H9 (cell line): ENCODE measurements at regions not wholly inside any gene's neighbourhood (a gene's known extent, or its start where the extent isn't known, plus 50 kb on each side); places are given as distances from the start of the nearest gene placed in this dataset.

Source experiments
- DNase-seq: peaks from one replicate; pipeline ENCODE4 v3.0.0-alpha.2; 2017
- H2AFZ ChIP-seq: one replicate; pipeline ENCODE4 v1.6.1; 2013; ENCODE audit warnings: mild to moderate bottlenecking, low read length, control low read depth, moderate library complexity
- H2AK5ac ChIP-seq: 2 replicates; pipeline ENCODE4 v1.6.1; 2013; ENCODE audit warnings: low read length, control low read depth, mixed read lengths; ENCODE audit not compliant: insufficient read length
- H2BK120ac ChIP-seq: one replicate; pipeline ENCODE4 v1.6.1; 2013; ENCODE audit warnings: low read depth, mild to moderate bottlenecking, low read length, control low read depth, inconsistent platforms; ENCODE audit not compliant: poor library complexity, severe bottlenecking
- H2BK12ac ChIP-seq: 2 replicates; pipeline ENCODE4 v1.6.1; 2013; ENCODE audit warnings: low read length, control low read depth, mixed read lengths, low read depth; ENCODE audit not compliant: insufficient read length
- H2BK15ac ChIP-seq: 2 replicates; pipeline ENCODE4 v1.6.1; 2013; ENCODE audit warnings: low read depth, low read length, control low read depth
- H2BK20ac ChIP-seq: one replicate; pipeline ENCODE4 v1.6.1; 2013; ENCODE audit warnings: low read depth, mild to moderate bottlenecking, low read length, control low read depth, inconsistent platforms; ENCODE audit not compliant: poor library complexity, severe bottlenecking
- H2BK5ac ChIP-seq: 2 replicates; pipeline ENCODE4 v1.6.1; 2013; ENCODE audit warnings: low read length, control low read depth, mixed read lengths; ENCODE audit not compliant: insufficient read length
- H3K14ac ChIP-seq: 2 replicates; pipeline ENCODE4 v1.6.1; 2013; ENCODE audit warnings: low read length, control low read depth; ENCODE audit not compliant: insufficient read depth
- H3K18ac ChIP-seq: 2 replicates; pipeline ENCODE4 v1.6.1; 2013; ENCODE audit warnings: low read depth, mild to moderate bottlenecking, mixed read lengths, low read length, control low read depth; ENCODE audit not compliant: insufficient read length
- H3K23ac ChIP-seq: 2 replicates; pipeline ENCODE4 v1.6.1; 2013; ENCODE audit warnings: low read length, control low read depth, mixed read lengths, low read depth; ENCODE audit not compliant: insufficient read length
- H3K23me2 ChIP-seq: 2 replicates; pipeline ENCODE4 v1.6.1; 2013; ENCODE audit warnings: low read depth, mild to moderate bottlenecking, mixed read lengths, low read length, control low read depth; ENCODE audit not compliant: insufficient read length, poor library complexity, severe bottlenecking
- H3K27ac ChIP-seq: 2 replicates; pipeline ENCODE4 v1.5.1; 2013; ENCODE audit warnings: low read length, control low read depth, mixed read lengths, low read depth; ENCODE audit not compliant: insufficient read length
- H3K27me3 ChIP-seq: 2 replicates; pipeline ENCODE4 v1.6.1; 2013; ENCODE audit warnings: low read length, control low read depth, inconsistent platforms; ENCODE audit not compliant: insufficient read depth
- H3K4ac ChIP-seq: 2 replicates; pipeline ENCODE4 v1.6.1; 2013; ENCODE audit warnings: low read depth, mild to moderate bottlenecking, control low read depth, inconsistent platforms, low read length, moderate library complexity
- H3K4me1 ChIP-seq: 2 replicates; pipeline ENCODE4 v1.6.1; 2013; ENCODE audit warnings: low read length, control low read depth, inconsistent platforms; ENCODE audit not compliant: insufficient read depth
- H3K4me2 ChIP-seq: 2 replicates; pipeline ENCODE4 v1.6.1; 2013; ENCODE audit warnings: low read length, control low read depth, mixed read lengths; ENCODE audit not compliant: insufficient read length, insufficient read depth
- H3K56ac ChIP-seq: 2 replicates; pipeline ENCODE4 v1.6.1; 2013; ENCODE audit warnings: low read depth, mild to moderate bottlenecking, mixed read lengths, low read length, control low read depth; ENCODE audit not compliant: insufficient read length
- H3K79me1 ChIP-seq: 2 replicates; pipeline ENCODE4 v1.6.1; 2013; ENCODE audit warnings: low read depth, mild to moderate bottlenecking, moderate library complexity, low read length, control low read depth, inconsistent platforms; ENCODE audit not compliant: insufficient read depth, poor library complexity, severe bottlenecking
- H3K79me2 ChIP-seq: 2 replicates; pipeline ENCODE4 v1.6.1; 2013; ENCODE audit warnings: low read length, control low read depth, inconsistent platforms; ENCODE audit not compliant: insufficient read depth
- H3K9ac ChIP-seq: 2 replicates; pipeline ENCODE4 v1.6.1; 2013; ENCODE audit warnings: low read length, control low read depth, mixed read lengths; ENCODE audit not compliant: insufficient read length; ENCODE audit errors: extremely low read depth
- H3K9me3 ChIP-seq: one replicate; pipeline ENCODE4 v1.6.1; 2013; ENCODE audit warnings: low read depth, low read length, inconsistent platforms; ENCODE audit not compliant: control insufficient read depth
- H3T11ph ChIP-seq: one replicate; pipeline ENCODE4 v1.6.1; 2013; ENCODE audit warnings: mild to moderate bottlenecking, low read length, control low read depth, inconsistent platforms
- H4K20me1 ChIP-seq: one replicate; pipeline ENCODE4 v1.6.1; 2013; ENCODE audit not compliant: control insufficient read depth, insufficient read length, insufficient read depth
- H4K5ac ChIP-seq: 2 replicates; pipeline ENCODE4 v1.6.1; 2013; ENCODE audit warnings: low read depth, mild to moderate bottlenecking, mixed read lengths, low read length, control low read depth; ENCODE audit not compliant: insufficient read length
- H4K8ac ChIP-seq: replicated peaks from 2 replicates; pipeline ENCODE4 v1.6.1; 2013; ENCODE audit warnings: low read length, control low read depth, mixed read lengths, low read depth; ENCODE audit not compliant: insufficient read length
- H4K91ac ChIP-seq: 2 replicates; pipeline ENCODE4 v1.6.1; 2013; ENCODE audit warnings: low read depth, mild to moderate bottlenecking, moderate library complexity, mixed read lengths, low read length, control low read depth; ENCODE audit not compliant: insufficient read length
- H3K27ac Mint-ChIP-seq, 3 experiments: 2 replicates in 2 of 3; 3 replicates in 1 of 3; pipeline ENCODE4 v1.8.0; 2020 to 2021; ENCODE audit warnings: mixed read lengths in 3 of 3, mild to moderate bottlenecking in 1 of 3, moderate library complexity in 1 of 3
- H3K27me3 Mint-ChIP-seq: 2 replicates; pipeline ENCODE4 v1.8.0; 2021; ENCODE audit warnings: low read depth, mild to moderate bottlenecking, moderate library complexity, mixed read lengths
- H3K36me3 Mint-ChIP-seq, 3 experiments: 2 replicates in 2 of 3; 3 replicates in 1 of 3; pipeline ENCODE4 v1.8.0; 2020 to 2021; ENCODE audit warnings: low read depth in 3 of 3, mixed read lengths in 3 of 3; ENCODE audit not compliant: insufficient read depth in 1 of 3
- H3K4me1 Mint-ChIP-seq, 2 experiments: 2 replicates each; pipeline ENCODE4 v1.8.0; 2020; ENCODE audit warnings: mixed read lengths in 2 of 2
- H3K4me3 Mint-ChIP-seq, 2 experiments: 2 replicates in 1 of 2; 3 replicates in 1 of 2; pipeline ENCODE4 v1.8.0; 2020 to 2021; ENCODE audit warnings: mild to moderate bottlenecking in 2 of 2, mixed read lengths in 2 of 2, moderate library complexity in 1 of 2
- H3K9me3 Mint-ChIP-seq, 2 experiments: 2 replicates in 1 of 2; 3 replicates in 1 of 2; pipeline ENCODE4 v1.8.0; 2020; ENCODE audit warnings: mild to moderate bottlenecking in 2 of 2, mixed read lengths in 2 of 2, moderate library complexity in 1 of 2
- WGBS: extraction: QIAGEN DNeasy Blood & Tissue Kit; methylation state at CpG from one replicate; pipeline ENCODE4 v1.1.7; 2013; ENCODE audit warnings: missing lambda C conversion rate, low lambda C conversion rate, mixed read lengths; ENCODE audit not compliant: insufficient read length; ENCODE audit errors: extremely low coverage; 5-methylcytosine and 5-hydroxymethylcytosine counted together
- TF ChIP-seq, protein P1 (sequence below): fragments of 200-600 bp; sonication (generic); conservative IDR thresholded peaks from 3 replicates; pipeline ENCODE4 v1.8.0; 2021; ENCODE audit warnings: antibody characterized with exemption, mild to moderate bottlenecking

- H3K27ac ChIP-seq = no peak overlapping the region
- no peak overlapping the region for H2BK20ac ChIP-seq
- no peaks in the 10 kb centered on the region for H4K20me1 ChIP-seq
- Mint-ChIP-seq H3K9me3 (no peaks in the 10 kb centered on the region), H3K4me3 (no peak overlapping the region), H3K27me3 (peaks cover 5% of the 10 kb centered on the region), H3K36me3 (no peaks in the 10 kb centered on the region), H3K27ac (no peak overlapping the region), H3K4me1 (peaks cover 4 to 6% of the 10 kb centered on the region in 2 experiments; a peak in 2 of 4 replicates)
- no peak overlapping the region for H4K91ac ChIP-seq
- no peak overlapping the region for H3K23ac ChIP-seq
- TF ChIP-seq, protein P1, sequence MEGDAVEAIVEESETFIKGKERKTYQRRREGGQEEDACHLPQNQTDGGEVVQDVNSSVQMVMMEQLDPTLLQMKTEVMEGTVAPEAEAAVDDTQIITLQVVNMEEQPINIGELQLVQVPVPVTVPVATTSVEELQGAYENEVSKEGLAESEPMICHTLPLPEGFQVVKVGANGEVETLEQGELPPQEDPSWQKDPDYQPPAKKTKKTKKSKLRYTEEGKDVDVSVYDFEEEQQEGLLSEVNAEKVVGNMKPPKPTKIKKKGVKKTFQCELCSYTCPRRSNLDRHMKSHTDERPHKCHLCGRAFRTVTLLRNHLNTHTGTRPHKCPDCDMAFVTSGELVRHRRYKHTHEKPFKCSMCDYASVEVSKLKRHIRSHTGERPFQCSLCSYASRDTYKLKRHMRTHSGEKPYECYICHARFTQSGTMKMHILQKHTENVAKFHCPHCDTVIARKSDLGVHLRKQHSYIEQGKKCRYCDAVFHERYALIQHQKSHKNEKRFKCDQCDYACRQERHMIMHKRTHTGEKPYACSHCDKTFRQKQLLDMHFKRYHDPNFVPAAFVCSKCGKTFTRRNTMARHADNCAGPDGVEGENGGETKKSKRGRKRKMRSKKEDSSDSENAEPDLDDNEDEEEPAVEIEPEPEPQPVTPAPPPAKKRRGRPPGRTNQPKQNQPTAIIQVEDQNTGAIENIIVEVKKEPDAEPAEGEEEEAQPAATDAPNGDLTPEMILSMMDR = no peak
- H3K79me1 ChIP-seq = no peaks in the 10 kb centered on the region
- H3K79me2 ChIP-seq = no peaks in the 10 kb centered on the region
- H3K18ac ChIP-seq = no peak overlapping the region
- H3K56ac ChIP-seq = no peak overlapping the region
- no peaks in the 10 kb centered on the region for H3K27me3 ChIP-seq
- H4K8ac ChIP-seq = no peak overlapping the region
- H3K4me2 ChIP-seq = no peak overlapping the region
- H3K4ac ChIP-seq = no peak overlapping the region
- WGBS = no CpG with 5 or more reads among the region's 16 CpGs
- DNase-seq = no peak
- no peak overlapping the region for H2BK5ac ChIP-seq
- no peak overlapping the region for H3T11ph ChIP-seq
- no peaks in the 10 kb centered on the region for H3K9me3 ChIP-seq
- H3K4me1 ChIP-seq = no peaks in the 10 kb centered on the region
- no peak overlapping the region for H2BK12ac ChIP-seq
- no peak overlapping the region for H2BK120ac ChIP-seq
- H4K5ac ChIP-seq = no peak overlapping the region
- no peak overlapping the region for H2BK15ac ChIP-seq
- H3K14ac ChIP-seq = no peak overlapping the region
- no peak overlapping the region for H3K9ac ChIP-seq
- no peak overlapping the region for H2AFZ ChIP-seq
- H2AK5ac ChIP-seq = no peak overlapping the region
- H3K23me2 ChIP-seq = no peaks in the 10 kb centered on the region
Measured at GRCh38 chr6:1055015-1055921, 256.6 kb upstream of the FOXQ1 start.
